Esophagus squamous epithelium (tissue), 5 donors: ENCODE measurements at regions not wholly inside any gene's neighbourhood (a gene's known extent, or its start where the extent isn't known, plus 50 kb on each side); places are given as distances from the start of the nearest gene placed in this dataset.

Experiments used
- DNase-seq: peaks from one replicate; lab custom pipeline; 2025; lab: John Stamatoyannopoulos, UW
- H3K27ac ChIP-seq, 4 donors: fragments of 200-600 bp; sonication (generic); one replicate each; pipeline ENCODE4 v1.5.1; 2016 to 2019; ENCODE audit warnings: mild to moderate bottlenecking in 1 of 4
- H3K27me3 ChIP-seq, 4 donors: fragments of 200-600 bp; sonication (generic); 1 replicate in 3 of 4; 2 replicates in 1 of 4; pipeline versions ENCODE4 v1.5.1 to v1.6.0; 2017 to 2021; ENCODE audit warnings: antibody characterized with exemption in 1 of 4
- H3K36me3 ChIP-seq, 3 donors: fragments of 200-600 bp; sonication (generic); one replicate each; pipeline ENCODE4 v1.5.1; 2016 to 2019
- H3K4me1 ChIP-seq, 3 donors: fragments of 200-600 bp; sonication (generic); one replicate each; pipeline ENCODE4 v1.5.1; 2017 to 2019
- H3K4me3 ChIP-seq, 4 donors: fragments of 200-600 bp; sonication (generic); 1 replicate in 3 of 4; 2 replicates in 1 of 4; pipeline ENCODE4 v1.5.1; 2016 to 2019; ENCODE audit warnings: mild to moderate bottlenecking in 2 of 4, moderate library complexity in 1 of 4
- H3K9me3 ChIP-seq, 3 donors: fragments of 200-600 bp; sonication (generic); one replicate each; pipeline ENCODE4 v1.5.1; 2016 to 2019
- CTCF ChIP-seq, 6 experiments: fragments of 450-650 bp in 4 of 6; fragments of 200-600 bp in 2 of 6; sonication (generic) in 2 of 6; IDR thresholded peaks; one replicate each; pipeline ENCODE4 v1.5.1; 2016 to 2019; ENCODE audit warnings: antibody characterized with exemption in 6 of 6, mild to moderate bottlenecking in 4 of 6, moderate library complexity in 4 of 6
- POLR2A ChIP-seq, 4 donors: fragments of 450-650 bp; IDR thresholded peaks; one replicate each; pipeline ENCODE4 v1.6.1; 2017; ENCODE audit warnings: antibody characterized with exemption in 4 of 4, mild to moderate bottlenecking in 4 of 4, moderate library complexity in 3 of 4
- WGBS, 2 donors: methylation state at CpG; one replicate each; pipeline ENCODE4 v1.1.5; 2018; 5-methylcytosine and 5-hydroxymethylcytosine counted together
- intact Hi-C: fragments of 100-400 bp; cut with DNase I; formaldehyde crosslinking; loops from one replicate; pipeline ENCODE4 v1.15.0; 2022
- donor health status: DM: yes; HTN: yes; CAD: no.

- Histone ChIP-seq H3K9me3 (no peaks in the 10 kb centered on the region), H3K4me3 (no peak overlapping the region), H3K4me1 (no peaks in the 10 kb centered on the region), H3K27ac (no peak overlapping the region), H3K36me3 (no peaks in the 10 kb centered on the region), H3K27me3 (no peaks in the 10 kb centered on the region)
- DNase-seq: no peak
- TF ChIP-seq CTCF (IDR thresholded peaks at IDR 0.05) (no peak), POLR2A (IDR thresholded peaks at IDR 0.05) (no peak)
- intact Hi-C loops: no loop called here
- WGBS, 2 donors: 19 to 41% methylated on average over 4 to 6 of the region's 6 CpGs
Observed at GRCh38 chr11:109480251-109480650, 58.3 kb downstream of the C11orf87 start.

- H3K9me3 ChIP-seq: no peaks in the 10 kb centered on the region
- H3K4me3 ChIP-seq: no peak overlapping the region
- no peaks in the 10 kb centered on the region for H3K27me3 ChIP-seq
- H3K4me1 ChIP-seq: no peaks in the 10 kb centered on the region
- no peaks in the 10 kb centered on the region for H3K36me3 ChIP-seq
- WGBS, 2 donors: 43 to 47% methylated on average over 1 of the region's 1 CpG
- H3K27ac ChIP-seq: no peak overlapping the region
- no peak for TF ChIP-seq CTCF (IDR thresholded peaks at IDR 0.05)
- TF ChIP-seq POLR2A (IDR thresholded peaks at IDR 0.05): no peak
- intact Hi-C loops: no loop called here
- DNase-seq: no peak
Observed at GRCh38 chr11:109486129-109486528, 64.1 kb downstream of the C11orf87 start.

GRCh38 chr11:109490953-109491635 lies 69.1 kb downstream of the C11orf87 start:
- Histone ChIP-seq H3K27me3 (no peaks in the 10 kb centered on the region), H3K4me3 (no peak overlapping the region), H3K27ac (no peak overlapping the region), H3K9me3 (no peaks in the 10 kb centered on the region), H3K4me1 (no peaks in the 10 kb centered on the region), H3K36me3 (no peaks in the 10 kb centered on the region)
- DNase-seq: no peak
- TF ChIP-seq POLR2A (IDR thresholded peaks at IDR 0.05) (no peak), CTCF (IDR thresholded peaks at IDR 0.05) (no peak)
- WGBS, 2 donors: 40 to 45% methylated on average over 4 of the region's 4 CpGs
- intact Hi-C loops: no loop called here

- DNase-seq: no peak
- Histone ChIP-seq H3K27ac (no peak overlapping the region), H3K4me1 (no peaks in the 10 kb centered on the region), H3K9me3 (no peaks in the 10 kb centered on the region), H3K36me3 (no peaks in the 10 kb centered on the region), H3K4me3 (no peak overlapping the region), H3K27me3 (no peaks in the 10 kb centered on the region)
- 61 to 78% methylated on average over 1 to 3 of the region's 3 CpGs for WGBS, 2 donors
- intact Hi-C loops: no loop called here
- TF ChIP-seq POLR2A (IDR thresholded peaks at IDR 0.05) (no peak), CTCF (IDR thresholded peaks at IDR 0.05) (no peak)
Observed at GRCh38 chr11:109506115-109506514, 84.1 kb downstream of the C11orf87 start.

- intact Hi-C loops: no loop called here
- no peak overlapping the region for H3K27ac ChIP-seq
Observed at GRCh38 chr11:109507331-109507730, 85.3 kb downstream of the C11orf87 start.

More at GRCh38 chr11:109507331-109507730, 85.3 kb downstream of the C11orf87 start:
- no peak overlapping the region for H3K4me3 ChIP-seq
- no peaks in the 10 kb centered on the region for H3K9me3 ChIP-seq
- H3K36me3 ChIP-seq: no peaks in the 10 kb centered on the region
- DNase-seq: no peak
- peaks cover 0 to 2% (median 0%) of the 10 kb centered on the region in 3 donors for H3K4me1 ChIP-seq
- TF ChIP-seq POLR2A (IDR thresholded peaks at IDR 0.05) (no peak), CTCF (IDR thresholded peaks at IDR 0.05) (no peak)
- 63 to 79% methylated on average over 4 of the region's 4 CpGs for WGBS, 2 donors
- no peaks in the 10 kb centered on the region for H3K27me3 ChIP-seq
